Ovary (tissue), 7 donors: ENCODE measurements at regions not wholly inside any gene's neighbourhood (a gene's known extent, or its start where the extent isn't known, plus 50 kb on each side); places are given as distances from the start of the nearest gene placed in this dataset.

Source experiments
- DNase-seq, 5 donors: peaks; one replicate each; pipeline ENCODE4 v3.0.0-alpha.2; 2019 to 2020
- H3K27ac ChIP-seq, 2 donors: fragments of 200-600 bp; one replicate each; pipeline versions ENCODE4 v1.5.1 to v1.8.0; 2019 to 2022
- H3K27me3 ChIP-seq: fragments of 200-600 bp; one replicate; pipeline ENCODE4 v1.8.0; 2022
- H3K36me3 ChIP-seq: fragments of 200-600 bp; sonication (generic); one replicate; pipeline ENCODE4 v1.5.1; 2019
- H3K4me1 ChIP-seq: one replicate; pipeline ENCODE4 v1.8.1; 2013; ENCODE audit warnings: mild to moderate bottlenecking, moderate library complexity; ENCODE audit not compliant: insufficient read depth
- H3K4me3 ChIP-seq: fragments of 200-600 bp; sonication (generic); one replicate; pipeline ENCODE4 v1.5.1; 2017
- H3K9me3 ChIP-seq, 2 donors: fragments of 200-600 bp in 1 of 2; sonication (generic) in 1 of 2; one replicate each; pipeline versions ENCODE4 v1.5.1 to v1.8.1; 2013 to 2019; ENCODE audit warnings: mild to moderate bottlenecking in 1 of 2, moderate library complexity in 1 of 2
- CTCF ChIP-seq, 3 donors: fragments of 450-650 bp in 2 of 3; fragments of 200-600 bp in 1 of 3; IDR thresholded peaks; one replicate each; pipeline versions ENCODE4 v1.5.1 to v1.8.0; 2016 to 2022; ENCODE audit warnings: antibody characterized with exemption in 3 of 3, mild to moderate bottlenecking in 1 of 3
- EP300 ChIP-seq: sonication (generic); formaldehyde crosslinking; IDR thresholded peaks from one replicate; pipeline ENCODE4 v1.6.1; 2017; ENCODE audit warnings: antibody characterized with exemption
- POLR2A ChIP-seq: fragments of 450-650 bp; IDR thresholded peaks from one replicate; pipeline ENCODE4 v1.6.1; 2017; ENCODE audit warnings: antibody characterized with exemption, mild to moderate bottlenecking, moderate library complexity
- WGBS, 3 donors: extraction: QIAGEN DNeasy Blood & Tissue Kit in 1 of 3; methylation state at CpG; one replicate each; pipeline versions ENCODE4 v1.1.5 to v1.1.7; 2013 to 2017; 5-methylcytosine and 5-hydroxymethylcytosine counted together
- intact Hi-C, 4 donors: fragments of 100-400 bp; cut with DNase I; formaldehyde crosslinking; loops; one replicate each; pipeline versions ENCODE4 v1.11.0 to v1.15.1; 2022 to 2023
- donor health status: DM: no; HTN: no; CAD: no; lungs with moderate emphysema.
- donor health status: DM: no; HTN: no; CAD: no.
- donor health status: Bipolar disorder and iron deficiency.
- donor health status: DM: no; HTN: no; CAD: no.
- donor health status: DM: yes; HTN: yes; CAD: no.

- intact Hi-C loops, result no loop called here
- Histone ChIP-seq H3K27ac (no peak overlapping the region), H3K27me3 (no peaks in the 10 kb centered on the region), H3K36me3 (no peaks in the 10 kb centered on the region), H3K4me3 (no peak overlapping the region), H3K4me1 (no peaks in the 10 kb centered on the region), H3K9me3 (no peaks in the 10 kb centered on the region)
- no peak for DNase-seq
- TF ChIP-seq EP300 (no peak), POLR2A (no peak), CTCF (IDR thresholded peaks at IDR 0.05) (no peak)
- WGBS, 3 donors, result 62 to 72% (median 70%) methylated on average over 2 of the region's 2 CpGs
Measured at GRCh38 chr13:81211713-81212112, 870.8 kb upstream of the SPRY2 start.

GRCh38 chr13:81207636-81208035 is 866.7 kb upstream of the SPRY2 start:
- TF ChIP-seq EP300 (no peak), POLR2A (no peak), CTCF (IDR thresholded peaks at IDR 0.05) (no peak)
- no peak for DNase-seq
- Histone ChIP-seq H3K36me3 (no peaks in the 10 kb centered on the region), H3K27ac (no peak overlapping the region), H3K4me3 (no peak overlapping the region), H3K27me3 (no peaks in the 10 kb centered on the region), H3K4me1 (no peaks in the 10 kb centered on the region), H3K9me3 (no peaks in the 10 kb centered on the region)
- intact Hi-C loops, result no loop called here
- 51 to 56% (median 54%) methylated on average over 3 of the region's 3 CpGs for WGBS, 3 donors

GRCh38 chr13:81207231-81207630 is 866.3 kb upstream of the SPRY2 start:
- intact Hi-C loops, result no loop called here
- no peaks in the 10 kb centered on the region for H3K4me1 ChIP-seq
- H3K27me3 ChIP-seq, result no peaks in the 10 kb centered on the region
- no peaks in the 10 kb centered on the region for H3K36me3 ChIP-seq
- no peak overlapping the region for H3K4me3 ChIP-seq
- DNase-seq, result no peak
- no peaks in the 10 kb centered on the region for H3K9me3 ChIP-seq
- no peak for TF ChIP-seq CTCF (IDR thresholded peaks at IDR 0.05)
- no peak for TF ChIP-seq EP300
- no peak for TF ChIP-seq POLR2A
- no peak overlapping the region for H3K27ac ChIP-seq

- H3K9me3 ChIP-seq, result no peaks in the 10 kb centered on the region
- 81 to 94% (median 88%) methylated on average over 1 of the region's 1 CpG for WGBS, 3 donors
- no peaks in the 10 kb centered on the region for H3K27me3 ChIP-seq
- H3K36me3 ChIP-seq, result no peaks in the 10 kb centered on the region
- TF ChIP-seq POLR2A (no peak), EP300 (no peak)
- no peaks in the 10 kb centered on the region for H3K4me1 ChIP-seq
- H3K4me3 ChIP-seq, result no peak overlapping the region
- no peak overlapping the region for H3K27ac ChIP-seq
- no peak for DNase-seq
- intact Hi-C loops, result no loop called here
Measured at GRCh38 chr13:81203783-81204182, 862.9 kb upstream of the SPRY2 start.

GRCh38 chr13:81199956-81200355 is 859.0 kb upstream of the SPRY2 start:
- H3K27me3 ChIP-seq, result no peaks in the 10 kb centered on the region
- intact Hi-C loops, result no loop called here
- H3K27ac ChIP-seq, result no peak overlapping the region
- 7 to 11% (median 9%) methylated on average over 4 of the region's 4 CpGs for WGBS, 3 donors
- no peak overlapping the region for H3K4me3 ChIP-seq
- H3K9me3 ChIP-seq, result no peaks in the 10 kb centered on the region
- no peaks in the 10 kb centered on the region for H3K4me1 ChIP-seq
- TF ChIP-seq POLR2A (no peak), CTCF (IDR thresholded peaks at IDR 0.05) (no peak), EP300 (no peak)
- no peaks in the 10 kb centered on the region for H3K36me3 ChIP-seq
- no peak for DNase-seq
